Endothelial cell of umbilical vein (primary cell): ENCODE measurements at regions not wholly inside any gene's neighbourhood (a gene's known extent, or its start where the extent isn't known, plus 50 kb on each side); places are given as distances from the start of the nearest gene placed in this dataset.

Source experiments
- BruUV-seq: library from RNA; stranded (reverse); fragments of 400-500 nt; replicated peaks from 2 replicates; lab custom pipeline; 2021; lab: Mats Ljungman, UMichigan
- CTCF ChIA-PET: fragments of 300-600, 350-600 bp; sonication (Branson Sonifier 250); formaldehyde crosslinking; loops from one replicate; lab custom pipeline; 2021; ENCODE audit warnings: antibody characterized with exemption, inconsistent platforms; lab: Charles Lee
- POLR2A ChIA-PET: fragments of 300-600, 350-600 bp; sonication (Branson Sonifier 250); formaldehyde crosslinking; loops from one replicate; lab custom pipeline; 2021; ENCODE audit warnings: antibody characterized with exemption, inconsistent platforms; lab: Charles Lee
- DNase-seq: peaks from one replicate; pipeline ENCODE4 v3.0.0-alpha.2; 2011; ENCODE audit warnings: low read depth, low spot score
- FAIRE-seq: peaks from 2 replicates; lab custom pipeline; 2011; peaks lifted over from hg19 to GRCh38; lab: Jason Lieb, UNC
- H2AFZ ChIP-seq: 2 replicates; pipeline ENCODE4 v1.6.0; 2012; ENCODE audit warnings: low read depth, low read length, control low read depth, inconsistent platforms
- H3K27ac ChIP-seq: 2 replicates; pipeline ENCODE4 v1.5.1; 2011; ENCODE audit warnings: low read depth, mild to moderate bottlenecking, control low read depth, low read length, moderate library complexity; ENCODE audit not compliant: insufficient read depth
- H3K27me3 ChIP-seq, 2 experiments: 2 replicates each; pipeline versions ENCODE4 v1.6.0 to v1.6.1; 2011; ENCODE audit warnings: low read length in 2 of 2, mixed read lengths in 1 of 2; ENCODE audit not compliant: control insufficient read depth in 2 of 2, insufficient read depth in 2 of 2
- H3K36me3 ChIP-seq, 2 experiments: 2 replicates in 1 of 2; 3 replicates in 1 of 2; pipeline ENCODE4 v1.5.1; 2011; ENCODE audit warnings: low read length in 2 of 2, mild to moderate bottlenecking in 1 of 2, moderate library complexity in 1 of 2; ENCODE audit not compliant: control insufficient read depth in 2 of 2, insufficient read depth in 2 of 2; ENCODE audit errors: extremely low read depth in 1 of 2
- H3K4me1 ChIP-seq: 3 replicates; pipeline ENCODE4 v1.5.1; 2011; ENCODE audit warnings: mild to moderate bottlenecking, low read length; ENCODE audit not compliant: control insufficient read depth, insufficient read depth; ENCODE audit errors: extremely low read depth
- H3K4me2 ChIP-seq: 2 replicates; pipeline ENCODE4 v1.6.1; 2011; ENCODE audit warnings: low read length, control low read depth, mixed read lengths; ENCODE audit not compliant: insufficient read depth
- H3K4me3 ChIP-seq, 3 experiments: fragments of 200-600 bp in 1 of 3; sonication (generic), shearing (Covaris generic) in 1 of 3; replicated peaks in 1 of 3; 2 replicates each; pipeline ENCODE4 v1.5.1; 2011 to 2016; ENCODE audit warnings: control low read depth in 3 of 3, low read length in 3 of 3, mild to moderate bottlenecking in 2 of 3, inconsistent platforms in 1 of 3, low read depth in 1 of 3, moderate library complexity in 1 of 3; ENCODE audit not compliant: insufficient read depth in 1 of 3
- H3K79me2 ChIP-seq: 2 replicates; pipeline ENCODE4 v1.6.0; 2012; ENCODE audit warnings: low read length, inconsistent platforms; ENCODE audit not compliant: control insufficient read depth, insufficient read depth
- H3K9ac ChIP-seq: replicated peaks from 2 replicates; pipeline ENCODE3; 2011; ENCODE audit warnings: low read length, control low read depth; ENCODE audit not compliant: insufficient read depth; ENCODE audit errors: extremely low read depth
- H3K9me1 ChIP-seq: replicated peaks from 3 replicates; pipeline ENCODE4 v1.6.0; 2011; ENCODE audit warnings: mild to moderate bottlenecking, low read length; ENCODE audit not compliant: control insufficient read depth, insufficient read depth; ENCODE audit errors: extremely low read depth
- H3K9me3 ChIP-seq: replicated peaks from 2 replicates; pipeline ENCODE4 v1.5.1; 2012; ENCODE audit warnings: low read length, inconsistent platforms; ENCODE audit not compliant: control insufficient read depth, insufficient read depth
- H4K20me1 ChIP-seq: replicated peaks from 2 replicates; pipeline ENCODE3; 2011; ENCODE audit warnings: mild to moderate bottlenecking, low read length; ENCODE audit not compliant: control insufficient read depth, insufficient read depth; ENCODE audit errors: extremely low read depth
- CTCF ChIP-seq, 2 donors: IDR thresholded peaks; 1 replicate in 1 of 2; 2 replicates in 1 of 2; pipeline ENCODE4 v1.5.1; 2011; ENCODE audit warnings: low read length in 2 of 2, mild to moderate bottlenecking in 2 of 2, moderate library complexity in 2 of 2, control low read depth in 1 of 2, inconsistent platforms in 1 of 2, low read depth in 1 of 2; ENCODE audit not compliant: insufficient read depth in 1 of 2; ENCODE audit errors: extremely low read depth in 1 of 2
- EZH2 ChIP-seq: IDR thresholded peaks from 2 replicates; pipeline ENCODE4 v1.6.1; 2012; ENCODE audit warnings: borderline replicate concordance, low read depth, mild to moderate bottlenecking, moderate library complexity, low read length, inconsistent platforms; ENCODE audit not compliant: severe bottlenecking
- FOS ChIP-seq: IDR thresholded peaks from 2 replicates; pipeline ENCODE4 v1.6.1; 2011; ENCODE audit warnings: mild to moderate bottlenecking, low read length, moderate library complexity, borderline replicate concordance; ENCODE audit not compliant: insufficient read depth
- GATA2 ChIP-seq: IDR thresholded peaks from 2 replicates; pipeline ENCODE4 v1.7.0; 2011; ENCODE audit warnings: low read depth, mild to moderate bottlenecking, moderate library complexity, mixed read lengths, low read length; ENCODE audit not compliant: insufficient read length, insufficient read depth
- JUN ChIP-seq: IDR thresholded peaks from 2 replicates; pipeline ENCODE4 v1.6.1; 2011; ENCODE audit warnings: borderline replicate concordance, low read depth; ENCODE audit not compliant: insufficient read length, insufficient read depth
- MAX ChIP-seq: IDR thresholded peaks from 2 replicates; pipeline ENCODE4 v1.6.1; 2011; ENCODE audit not compliant: insufficient read depth, insufficient read length
- MYC ChIP-seq: IDR thresholded peaks from one replicate; pipeline ENCODE4 v1.6.1; 2011; ENCODE audit warnings: mild to moderate bottlenecking, low read depth, low read length
- POLR2A ChIP-seq: IDR thresholded peaks from 2 replicates; pipeline ENCODE4 v1.6.1; 2012; ENCODE audit warnings: low read depth, mild to moderate bottlenecking, control low read depth, low read length
- POLR2AphosphoS5 ChIP-seq: IDR thresholded peaks from 2 replicates; pipeline ENCODE4 v1.6.1; 2012; ENCODE audit warnings: low read depth, mild to moderate bottlenecking, control low read depth, low read length, moderate library complexity; ENCODE audit not compliant: insufficient read depth
- dilution Hi-C: fragments of 300-500 bp; cut with MboI; formaldehyde crosslinking; loops from one replicate; pipeline ENCODE4 v1.15.0; 2019; ENCODE audit warnings: low sequenced_read_pairs; ENCODE audit not compliant: extremely low pct_ligation_motif_present
- intact Hi-C: fragments of 100-400 bp; cut with micrococcal nuclease; formaldehyde crosslinking; loops from one replicate; pipeline ENCODE4 v1.10.0; 2022

GRCh38 chr2:134133622-134134312 lies 120.1 kb upstream of the MGAT5 start:
- POLR2A ChIA-PET = no interaction called here
- Histone ChIP-seq H3K79me2 (peaks cover 42% of the 10 kb centered on the region), H3K9me3 (no peaks in the 10 kb centered on the region), H3K27me3 (no peaks in the 10 kb centered on the region), H2AFZ (no peak overlapping the region), H3K9ac (no peak overlapping the region), H3K4me3 (no peak overlapping the region), H3K27ac (no peak overlapping the region), H3K4me1 (peaks cover 27% of the 10 kb centered on the region), H3K4me2 (no peak overlapping the region), H3K36me3 (no peaks in the 10 kb centered on the region), H4K20me1 (no peaks in the 10 kb centered on the region), H3K9me1 (no peaks in the 10 kb centered on the region)
- CTCF ChIA-PET = interaction anchor here (0.9 to 1.3 kb wide), 4 partner anchors 15 to 317 kb away, joined by 3 read pairs; no protein-coding TSS in a partner anchor
- DNase-seq = no peak
- TF ChIP-seq MYC (no peak), POLR2AphosphoS5 (no peak), CTCF (IDR thresholded peaks at IDR 0.05; ENCODE audit: extremely low read depth in 1 of 2, insufficient read depth in 1 of 2, low read depth in 1 of 2, low read length in 2 of 2) (no peak), GATA2 (no peak), EZH2 (no peak), POLR2A (no peak), MAX (no peak), FOS (no peak), JUN (no peak)
- intact Hi-C loops = no loop called here
- FAIRE-seq = no peak
- BruUV-seq = no TSS peak
- dilution Hi-C loops = no loop called here
